CD4-positive, CD25-positive, alpha-beta regulatory T cell (primary cell): ENCODE measurements at regions not wholly inside any gene's neighbourhood (a gene's known extent, or its start where the extent isn't known, plus 50 kb on each side); places are given as distances from the start of the nearest gene placed in this dataset.
"Not testable (repeated sequence)": the region's sequence is repeated elsewhere in the genome, so short reads cannot be mapped to it uniquely, and the experiment has no call there.

Experiments used
- ATAC-seq, 2 donors: fragments of 150-1000 bp; cut with Tn5 transposase; one replicate each; pipeline ENCODE4 v1.10.0; 2021; ENCODE audit warnings: low read depth in 2 of 2, moderate number of reproducible peaks in 2 of 2, moderate library complexity in 1 of 2
- DNase-seq, 3 donors: peaks; one replicate each; pipeline versions ENCODE4 v3.0.0 to v3.0.0-alpha.2; 2012 to 2022; ENCODE audit warnings: mixed read lengths in 1 of 3
- H3K27ac ChIP-seq: one replicate; pipeline ENCODE4 v1.7.0; 2013; ENCODE audit warnings: mild to moderate bottlenecking, low read length; ENCODE audit not compliant: insufficient read depth, poor library complexity, severe bottlenecking
- H3K27me3 ChIP-seq: one replicate; pipeline ENCODE4 v1.7.0; 2013; ENCODE audit warnings: low read length; ENCODE audit not compliant: control insufficient read depth, insufficient read depth
- H3K36me3 ChIP-seq: one replicate; pipeline ENCODE4 v1.7.0; 2013; ENCODE audit warnings: mild to moderate bottlenecking, low read length, moderate library complexity; ENCODE audit not compliant: control insufficient read depth, insufficient read depth
- H3K4me1 ChIP-seq: 2 replicates; pipeline ENCODE4 v1.7.0; 2013; ENCODE audit warnings: mild to moderate bottlenecking, low read length; ENCODE audit not compliant: insufficient read depth, control insufficient read depth, poor library complexity, severe bottlenecking
- H3K4me3 ChIP-seq: one replicate; pipeline ENCODE4 v1.7.0; 2013; ENCODE audit warnings: low read depth, mild to moderate bottlenecking, low read length, moderate library complexity
- H3K9me3 ChIP-seq, 2 experiments: 1 replicate in 1 of 2; 2 replicates in 1 of 2; pipeline ENCODE4 v1.7.0; 2013; ENCODE audit warnings: low read length in 2 of 2, mild to moderate bottlenecking in 1 of 2, moderate library complexity in 1 of 2; ENCODE audit not compliant: control insufficient read depth in 2 of 2
- H3K27ac Mint-ChIP-seq, 3 donors: one replicate each; pipeline ENCODE4 v1.8.0; 2020 to 2022; ENCODE audit warnings: mild to moderate bottlenecking in 3 of 3, mixed read lengths in 3 of 3, moderate library complexity in 2 of 3
- H3K27me3 Mint-ChIP-seq: one replicate; pipeline ENCODE4 v1.8.0; 2022; ENCODE audit warnings: mild to moderate bottlenecking, mixed read lengths
- H3K36me3 Mint-ChIP-seq: one replicate; pipeline ENCODE4 v1.8.0; 2020; ENCODE audit warnings: mixed read lengths
- H3K4me1 Mint-ChIP-seq, 4 donors: one replicate each; pipeline ENCODE4 v1.8.0; 2020 to 2022; ENCODE audit warnings: mixed read lengths in 4 of 4, mild to moderate bottlenecking in 1 of 4
- H3K4me3 Mint-ChIP-seq, 4 donors: one replicate each; pipeline ENCODE4 v1.8.0; 2020 to 2022; ENCODE audit warnings: mild to moderate bottlenecking in 4 of 4, mixed read lengths in 4 of 4, moderate library complexity in 3 of 4
- H3K9me3 Mint-ChIP-seq, 7 donors: one replicate each; pipeline ENCODE4 v1.8.0; 2020 to 2022; ENCODE audit warnings: mixed read lengths in 7 of 7, mild to moderate bottlenecking in 3 of 7, moderate library complexity in 2 of 7

DNA sequence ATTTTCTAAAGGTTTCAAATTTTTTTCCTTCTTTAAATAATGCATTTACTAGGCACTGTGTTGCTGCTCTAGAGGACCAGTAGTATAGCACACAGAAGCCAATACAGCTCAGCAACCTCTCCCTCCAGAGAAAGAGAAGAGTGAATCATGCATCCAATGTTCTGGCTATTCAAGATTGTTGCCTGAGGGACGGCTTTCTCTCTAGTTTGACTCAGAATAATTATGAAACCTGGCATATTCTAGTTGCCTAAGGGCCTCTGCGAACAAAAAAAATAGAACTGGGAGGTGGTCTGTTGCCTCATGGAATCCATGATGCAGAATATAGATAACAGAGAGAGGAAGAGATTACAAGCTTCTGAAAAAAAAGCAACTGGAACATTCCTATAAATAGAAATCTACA is 1233.3 kb upstream of the PABPC4L start:
- Mint-ChIP-seq H3K27me3 (no peaks in the 10 kb centered on the region), H3K4me1 (peaks cover 0 to 4% (median 0%) of the 10 kb centered on the region in 4 donors)

DNA sequence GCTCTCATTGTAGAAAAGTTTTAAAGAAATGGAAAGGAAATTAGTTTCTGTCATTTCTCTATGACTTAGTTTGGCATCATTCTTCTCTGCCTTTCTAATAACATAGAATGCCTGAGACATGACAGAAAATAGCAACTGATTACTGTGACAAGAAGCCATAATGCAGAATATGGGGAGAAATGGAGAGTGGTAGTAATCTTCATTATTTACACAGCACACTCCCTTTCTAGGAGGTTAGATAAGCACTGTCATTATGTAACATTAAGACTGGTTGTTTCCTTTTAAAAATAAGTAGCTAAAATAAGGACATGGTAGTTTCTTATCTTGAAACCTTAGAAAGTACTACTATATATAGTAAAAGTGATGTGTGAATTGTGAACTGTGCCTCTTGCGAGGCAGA is 1227.9 kb upstream of the PABPC4L start:
- ATAC-seq (no peak), DNase-seq (no peak)
- no peak overlapping the region for H3K27ac Mint-ChIP-seq
- Histone ChIP-seq H3K27me3 (no peaks in the 10 kb centered on the region), H3K4me1 (no peaks in the 10 kb centered on the region), H3K9me3 (peaks cover 0 to 3% of the 10 kb centered on the region in 2 experiments), H3K27ac (no peak overlapping the region), H3K36me3 (no peaks in the 10 kb centered on the region), H3K4me3 (no peak overlapping the region)
- no peaks in the 10 kb centered on the region for H3K27me3 Mint-ChIP-seq
- peaks cover 0 to 4% (median 0%) of the 10 kb centered on the region in 4 donors for H3K4me1 Mint-ChIP-seq
- H3K9me3 Mint-ChIP-seq, result peaks cover 2 to 10% (median 7%) of the 10 kb centered on the region in 7 donors
- H3K36me3 Mint-ChIP-seq, result no peaks in the 10 kb centered on the region
- H3K4me3 Mint-ChIP-seq, result no peak overlapping the region

More for the DNA sequence above, 1233.3 kb upstream of the PABPC4L start:
- no peak overlapping the region for H3K4me3 Mint-ChIP-seq
- H3K36me3 Mint-ChIP-seq, result no peaks in the 10 kb centered on the region
- peaks cover 2 to 16% (median 10%) of the 10 kb centered on the region in 7 donors for H3K9me3 Mint-ChIP-seq
- ATAC-seq (no peak), DNase-seq (no peak)
- Histone ChIP-seq H3K4me1 (no peaks in the 10 kb centered on the region), H3K4me3 (no peak overlapping the region), H3K27ac (no peak overlapping the region), H3K9me3 (no peaks in the 10 kb centered on the region), H3K36me3 (no peaks in the 10 kb centered on the region), H3K27me3 (no peaks in the 10 kb centered on the region)
- H3K27ac Mint-ChIP-seq, result no peak overlapping the region

GRCh38 chr4:135418353-135418752 is 1216.8 kb upstream of the PABPC4L start:
- H3K36me3 ChIP-seq, result no peaks in the 10 kb centered on the region
- no peaks in the 10 kb centered on the region for H3K27me3 ChIP-seq
- Mint-ChIP-seq H3K4me1 (no peaks in the 10 kb centered on the region), H3K27ac (no peak overlapping the region), H3K4me3 (no peak overlapping the region), H3K9me3 (peaks cover 0 to 18% (median 6%) of the 10 kb centered on the region in 7 donors), H3K36me3 (no peaks in the 10 kb centered on the region), H3K27me3 (no peaks in the 10 kb centered on the region)
- no peak for ATAC-seq
- H3K4me3 ChIP-seq, result no peak overlapping the region
- peaks cover 0 to 4% of the 10 kb centered on the region in 2 experiments for H3K9me3 ChIP-seq
- no peak overlapping the region for H3K27ac ChIP-seq
- no peak for DNase-seq
- H3K4me1 ChIP-seq, result no peaks in the 10 kb centered on the region

DNA sequence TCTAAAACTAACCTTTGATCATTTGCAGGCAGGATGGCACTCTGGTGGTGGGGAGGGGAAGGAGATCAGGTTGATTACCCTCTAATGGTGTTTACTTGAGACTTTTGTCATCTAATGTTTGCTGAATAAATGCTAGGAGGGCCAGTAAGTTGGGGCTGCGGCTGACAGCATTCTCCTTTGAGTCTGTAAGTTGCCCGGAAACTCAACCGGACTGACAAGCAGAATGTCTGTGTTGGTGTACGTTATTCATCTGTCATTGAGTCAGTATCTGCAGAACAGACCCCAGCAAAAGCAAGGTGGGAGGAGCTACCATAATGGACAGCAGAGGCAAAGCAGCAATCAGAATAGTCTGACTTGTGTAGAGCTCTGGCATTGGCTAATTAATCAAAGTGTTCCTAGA is 1210.6 kb upstream of the PABPC4L start:
- peaks cover 0 to 4% (median 0%) of the 10 kb centered on the region in 4 donors for H3K4me1 Mint-ChIP-seq
- H3K4me3 Mint-ChIP-seq, result no peak overlapping the region
- no peak overlapping the region for H3K27ac Mint-ChIP-seq
- H3K27me3 Mint-ChIP-seq, result no peaks in the 10 kb centered on the region
- DNase-seq (no peak), ATAC-seq (no peak)
- H3K9me3 Mint-ChIP-seq, result peaks cover 0 to 20% (median 7%) of the 10 kb centered on the region in 7 donors
- H3K36me3 Mint-ChIP-seq, result no peaks in the 10 kb centered on the region
- Histone ChIP-seq H3K4me3 (no peak overlapping the region), H3K27ac (no peak overlapping the region), H3K27me3 (no peaks in the 10 kb centered on the region), H3K4me1 (no peaks in the 10 kb centered on the region), H3K36me3 (no peaks in the 10 kb centered on the region), H3K9me3 (peaks cover 0 to 11% of the 10 kb centered on the region in 2 experiments)

DNA sequence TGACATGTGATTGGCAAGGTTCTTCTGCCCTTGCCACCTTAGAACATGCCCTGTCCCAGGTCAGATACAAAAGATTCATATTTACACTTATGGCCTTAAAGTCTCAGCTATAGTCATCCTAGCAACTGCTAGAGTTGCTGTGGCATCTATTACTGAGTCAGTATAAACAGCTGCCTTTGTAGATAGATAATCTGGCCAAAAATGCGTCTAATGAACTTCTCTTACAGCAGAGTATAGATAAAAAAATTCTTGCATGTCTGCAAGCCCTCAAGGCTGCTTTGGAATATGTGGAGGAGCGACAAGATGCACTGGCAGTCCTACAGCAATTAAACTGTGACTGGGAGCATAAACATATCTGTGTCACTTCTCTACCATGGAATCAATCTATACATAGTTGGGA is 1209.7 kb upstream of the PABPC4L start:
- H3K4me1 Mint-ChIP-seq, result peaks cover 0 to 4% (median 0%) of the 10 kb centered on the region in 4 donors
- no peak overlapping the region for H3K4me3 Mint-ChIP-seq
- H3K27me3 Mint-ChIP-seq, result no peaks in the 10 kb centered on the region
- Histone ChIP-seq H3K9me3 (peaks cover 0 to 11% of the 10 kb centered on the region in 2 experiments), H3K4me1 (no peaks in the 10 kb centered on the region), H3K4me3 (no peak overlapping the region), H3K36me3 (no peaks in the 10 kb centered on the region), H3K27me3 (no peaks in the 10 kb centered on the region), H3K27ac (no peak overlapping the region)
- H3K9me3 Mint-ChIP-seq, result peaks cover 0 to 14% (median 5%) of the 10 kb centered on the region in 7 donors
- no peak for DNase-seq
- ATAC-seq, result no peak
- H3K36me3 Mint-ChIP-seq, result no peaks in the 10 kb centered on the region
- H3K27ac Mint-ChIP-seq, result no peak overlapping the region

DNA sequence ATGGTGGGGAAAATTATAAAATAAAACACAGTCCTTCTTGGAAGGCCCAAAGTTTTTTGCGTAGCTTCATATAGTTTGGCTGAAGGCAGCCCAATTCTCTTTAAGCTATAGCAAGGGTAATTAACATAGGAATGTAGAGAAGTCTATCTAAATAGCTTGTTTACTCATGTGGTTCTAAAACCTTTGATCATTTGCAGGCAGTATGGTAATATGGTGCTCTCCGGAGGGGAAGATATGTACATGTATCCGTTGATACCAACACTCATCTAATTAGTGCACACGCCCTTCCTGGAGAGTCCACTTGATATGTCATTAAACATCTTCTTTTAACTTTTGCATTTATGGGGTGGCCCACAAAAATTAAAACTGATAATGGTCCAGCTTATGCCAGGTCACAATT is 1207.7 kb upstream of the PABPC4L start:
- not testable (repeated sequence) for H3K27me3 Mint-ChIP-seq, DNase-seq, ATAC-seq, H3K27ac ChIP-seq, H3K4me1 ChIP-seq, H3K4me1 Mint-ChIP-seq, H3K27ac Mint-ChIP-seq, H3K4me3 Mint-ChIP-seq, H3K36me3 ChIP-seq, H3K36me3 Mint-ChIP-seq, H3K27me3 ChIP-seq, H3K4me3 ChIP-seq
- peaks cover 0 to 15% of the 10 kb centered on the region in 2 experiments for H3K9me3 ChIP-seq
- peaks cover 0 to 24% (median 10%) of the 10 kb centered on the region in 7 donors for H3K9me3 Mint-ChIP-seq

GRCh38 chr4:135408109-135408508 is 1206.5 kb upstream of the PABPC4L start:
- Histone ChIP-seq H3K9me3 (peaks cover 0 to 13% of the 10 kb centered on the region in 2 experiments), H3K36me3 (no peaks in the 10 kb centered on the region), H3K27ac (no peak overlapping the region), H3K4me1 (no peaks in the 10 kb centered on the region), H3K27me3 (no peaks in the 10 kb centered on the region), H3K4me3 (no peak overlapping the region)
- no peak overlapping the region for H3K4me3 Mint-ChIP-seq
- H3K4me1 Mint-ChIP-seq, result peaks cover 0 to 4% (median 0%) of the 10 kb centered on the region in 4 donors
- no peak overlapping the region for H3K27ac Mint-ChIP-seq
- H3K9me3 Mint-ChIP-seq, result peaks cover 0 to 25% (median 11%) of the 10 kb centered on the region in 7 donors
- H3K36me3 Mint-ChIP-seq, result no peaks in the 10 kb centered on the region
- no peak for ATAC-seq
- DNase-seq, result no peak
- H3K27me3 Mint-ChIP-seq, result no peaks in the 10 kb centered on the region

- peaks cover 0 to 24% (median 11%) of the 10 kb centered on the region in 7 donors for H3K9me3 Mint-ChIP-seq
- peaks cover 0 to 13% of the 10 kb centered on the region in 2 experiments for H3K9me3 ChIP-seq
- not testable (repeated sequence) for H3K27me3 Mint-ChIP-seq, DNase-seq, H3K27ac ChIP-seq, H3K4me3 Mint-ChIP-seq, H3K36me3 Mint-ChIP-seq, ATAC-seq, H3K4me1 ChIP-seq, H3K27me3 ChIP-seq, H3K4me1 Mint-ChIP-seq, H3K36me3 ChIP-seq, H3K4me3 ChIP-seq, H3K27ac Mint-ChIP-seq
Observed at GRCh38 chr4:135406597-135406996, 1205.0 kb upstream of the PABPC4L start.
